ENCODE measurements at regions not wholly inside any gene's neighbourhood (a gene's known extent, or its start where the extent isn't known, plus 50 kb on each side); places are given as distances from the start of the nearest gene placed in this dataset.

DNA sequence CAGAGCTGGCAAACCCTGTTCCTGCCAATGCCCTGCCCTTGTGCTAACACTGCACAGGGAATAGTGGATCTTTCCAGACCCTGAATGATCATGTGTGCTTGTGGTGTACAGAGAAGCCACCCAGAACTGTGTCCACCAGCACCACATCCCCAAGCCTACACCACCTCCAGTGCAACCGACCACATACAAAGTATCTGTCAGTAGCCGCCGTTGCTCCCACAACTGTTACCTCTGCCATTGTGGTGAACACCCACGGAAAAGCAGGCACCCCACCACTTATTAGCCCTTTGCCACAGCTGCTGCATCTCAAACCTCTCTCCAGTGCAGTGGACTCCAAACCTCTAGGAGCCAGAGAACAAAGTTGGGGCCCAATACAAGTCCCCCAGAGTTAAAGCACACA, 1049.6 kb downstream of the TRHDE start:
- Histone ChIP-seq H3K4me3 (no peak overlapping the region), H3K9me3 (replicated peaks in 1 of 11) (peaks cover 14 to 29% (median 22%) of the 10 kb centered on the region in 11 experiments), H3K27ac (no peak overlapping the region), H3K9ac (no peak overlapping the region), H3K4me2 (no peak overlapping the region), H3K36me3 (no peaks in the 10 kb centered on the region), H3K4me1 (no peaks in the 10 kb centered on the region), H3K27me3 (no peaks in the 10 kb centered on the region), H4K20me1 (no peaks in the 10 kb centered on the region)
- no peak for TF ChIP-seq Cebpa-rat (IDR thresholded peaks at IDR 0.05)

DNA sequence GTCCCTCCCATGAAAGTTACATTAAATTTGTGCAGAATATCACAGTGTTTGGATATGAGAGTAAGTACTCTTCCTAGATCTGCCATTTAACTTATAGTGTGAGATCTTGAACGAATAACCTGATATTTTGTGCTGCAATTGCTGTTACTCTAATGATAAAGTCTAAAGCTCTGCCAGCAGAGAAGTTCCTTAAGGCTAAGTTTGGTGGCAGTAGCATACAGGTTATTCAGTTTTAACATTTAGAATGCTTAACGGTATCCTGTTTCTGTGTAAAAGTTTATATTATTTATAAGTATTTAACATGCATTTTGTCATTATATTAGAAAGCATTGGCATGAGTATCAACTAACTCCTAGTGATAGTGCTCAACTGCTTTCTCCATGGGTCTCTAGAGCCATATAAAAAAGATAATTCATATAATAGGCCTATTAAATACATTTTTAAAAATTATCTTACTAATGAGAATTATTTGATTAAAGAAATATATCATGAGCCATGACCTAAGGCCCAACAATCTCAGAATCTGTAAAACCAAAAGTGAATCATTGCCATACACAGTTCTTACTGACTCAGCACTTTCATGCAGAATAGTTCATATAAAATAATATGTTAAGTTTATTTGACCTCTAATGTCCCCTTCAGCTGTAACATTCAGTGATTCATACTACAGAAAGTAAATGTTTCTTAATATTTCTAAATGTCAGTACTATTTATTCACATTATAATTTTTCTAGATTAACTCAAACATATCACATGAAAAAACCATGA, 1058.6 kb downstream of the TRHDE start:
- Histone ChIP-seq H4K20me1 (no peaks in the 10 kb centered on the region), H3K4me2 (no peak overlapping the region), H3K27ac (no peak overlapping the region), H3K9ac (no peak overlapping the region), H3K4me1 (no peaks in the 10 kb centered on the region), H3K9me3 (replicated peaks in 1 of 11) (no peaks in the 10 kb centered on the region), H3K4me3 (no peak overlapping the region), H3K27me3 (no peaks in the 10 kb centered on the region), H3K36me3 (no peaks in the 10 kb centered on the region)
- TF ChIP-seq Cebpa-rat (IDR thresholded peaks at IDR 0.05) = no peak

DNA sequence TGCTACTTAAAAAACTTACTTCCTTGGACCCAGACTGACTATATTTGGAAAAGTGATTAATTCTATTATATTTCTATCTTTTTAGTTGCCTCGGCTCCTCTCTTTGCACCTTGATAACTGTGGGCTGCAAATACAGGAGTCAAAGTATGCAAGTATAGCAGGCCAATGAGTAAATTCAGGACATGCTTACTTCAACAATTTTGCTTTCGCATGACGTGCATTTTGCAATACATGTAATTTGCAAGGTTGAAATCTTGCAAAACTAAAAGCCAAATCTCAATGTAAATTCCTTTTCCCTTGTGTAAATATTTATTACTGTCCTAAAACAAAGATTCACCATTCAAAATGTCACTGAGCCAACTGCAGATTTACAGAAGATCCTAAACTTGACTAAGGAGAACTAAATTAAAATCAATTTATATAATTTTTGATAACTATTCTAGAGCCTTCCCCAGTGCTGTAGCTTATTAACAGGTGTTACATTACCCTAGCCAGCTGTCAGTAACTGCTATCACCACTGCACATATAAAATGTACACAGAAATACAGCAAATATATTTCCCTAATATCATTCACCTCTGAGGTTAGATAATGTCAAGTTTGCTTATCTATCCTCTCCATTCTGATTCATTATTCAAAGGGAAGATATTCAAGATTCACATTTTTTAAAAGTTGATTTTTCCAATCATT, 1069.5 kb downstream of the TRHDE start:
- no peaks in the 10 kb centered on the region for H3K27me3 ChIP-seq
- TF ChIP-seq Cebpa-rat (IDR thresholded peaks at IDR 0.05) = no peak
- no peak overlapping the region for H3K9ac ChIP-seq
- no peak overlapping the region for H3K4me3 ChIP-seq
- no peak overlapping the region for H3K4me2 ChIP-seq
- no peaks in the 10 kb centered on the region for H3K9me3 ChIP-seq (replicated peaks in 1 of 11)
- no peaks in the 10 kb centered on the region for H3K36me3 ChIP-seq
- H4K20me1 ChIP-seq = no peaks in the 10 kb centered on the region
- H3K27ac ChIP-seq = no peak overlapping the region
- H3K4me1 ChIP-seq = no peaks in the 10 kb centered on the region

DNA sequence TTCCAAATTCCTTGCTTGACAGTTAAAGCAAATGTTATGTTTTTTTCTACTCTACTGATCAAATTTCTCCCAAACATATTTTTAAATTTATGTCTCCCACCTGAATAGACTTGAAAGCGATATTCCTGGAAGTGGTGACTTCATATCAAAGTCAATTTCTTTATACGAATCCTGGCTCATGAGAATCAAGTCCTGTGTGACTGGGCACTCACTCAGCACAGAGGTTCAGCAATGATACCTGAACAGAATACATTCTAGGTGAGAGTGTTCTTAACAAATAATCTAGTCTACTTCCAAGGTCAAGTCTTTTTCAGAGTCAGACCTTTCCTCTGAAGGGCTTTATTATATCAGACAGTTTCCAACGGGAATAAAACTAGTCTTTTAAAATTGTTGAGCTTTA, 1070.6 kb downstream of the TRHDE start:
- Histone ChIP-seq H3K4me3 (no peak overlapping the region), H3K4me2 (no peak overlapping the region), H3K9me3 (replicated peaks in 1 of 11) (no peaks in the 10 kb centered on the region), H3K9ac (no peak overlapping the region), H3K27ac (no peak overlapping the region), H3K4me1 (no peaks in the 10 kb centered on the region), H3K36me3 (no peaks in the 10 kb centered on the region), H4K20me1 (no peaks in the 10 kb centered on the region), H3K27me3 (no peaks in the 10 kb centered on the region)
- no peak for TF ChIP-seq Cebpa-rat (IDR thresholded peaks at IDR 0.05)

DNA sequence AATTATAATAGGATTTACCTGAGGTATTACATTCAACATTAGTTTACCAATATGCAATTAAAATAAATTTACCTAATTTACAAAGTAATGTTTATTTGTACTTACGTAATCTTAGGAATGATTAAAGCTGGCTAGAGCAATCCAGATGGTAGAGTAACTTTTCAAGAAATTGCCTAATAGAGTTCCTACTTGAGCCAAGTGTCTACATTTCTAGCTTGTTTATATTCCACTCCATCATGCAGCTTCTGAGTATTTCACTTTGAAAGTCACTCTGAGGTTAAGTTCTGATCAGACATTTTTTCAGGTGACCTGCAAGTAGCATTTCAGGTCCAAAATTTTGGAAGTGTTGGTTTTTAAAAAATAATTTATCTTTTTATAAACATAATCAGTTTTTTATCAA, 1080.7 kb downstream of the TRHDE start:
- H4K20me1 ChIP-seq = no peaks in the 10 kb centered on the region
- H3K4me1 ChIP-seq = no peaks in the 10 kb centered on the region
- no peak overlapping the region for H3K9ac ChIP-seq
- no peak for TF ChIP-seq Cebpa-rat (IDR thresholded peaks at IDR 0.05)
- H3K4me3 ChIP-seq = no peak overlapping the region
- no peak overlapping the region for H3K27ac ChIP-seq
- H3K9me3 ChIP-seq (replicated peaks in 1 of 11) = no peaks in the 10 kb centered on the region
- H3K4me2 ChIP-seq = no peak overlapping the region
- no peaks in the 10 kb centered on the region for H3K27me3 ChIP-seq
- no peaks in the 10 kb centered on the region for H3K36me3 ChIP-seq

DNA sequence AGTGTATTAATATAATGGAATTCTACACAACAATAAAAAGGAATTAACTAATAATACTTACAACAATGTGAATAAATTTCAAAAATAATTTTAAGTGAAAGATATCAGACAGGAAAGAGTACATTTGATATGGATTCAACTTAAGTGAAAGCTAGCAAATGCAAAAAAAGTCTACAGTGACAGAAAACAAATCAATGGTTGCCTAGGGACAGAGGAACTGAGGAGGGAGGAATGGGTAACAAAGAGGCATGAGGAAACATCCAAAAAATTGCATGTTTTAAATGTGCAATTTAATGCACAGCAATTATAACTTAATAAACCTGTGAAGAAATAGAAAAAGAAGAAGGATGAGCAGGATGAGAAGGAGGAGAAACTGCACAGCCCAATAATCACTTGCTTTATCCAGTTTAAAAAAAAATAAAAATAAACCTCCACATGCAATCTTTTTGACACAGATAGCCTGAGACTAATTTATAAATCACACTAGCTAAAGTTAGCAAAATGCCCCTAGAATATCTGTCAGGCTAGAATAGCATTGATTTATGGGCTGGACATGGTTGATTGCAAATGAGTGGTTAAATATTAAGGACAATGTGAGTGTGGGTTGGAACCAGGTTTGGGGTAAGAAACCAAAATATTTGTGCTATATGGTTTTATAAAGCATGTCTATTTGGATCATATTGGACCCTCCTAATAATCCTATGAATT, 1089.1 kb downstream of the TRHDE start:
- no peaks in the 10 kb centered on the region for H3K4me1 ChIP-seq
- no peak overlapping the region for H3K4me2 ChIP-seq
- TF ChIP-seq Cebpa-rat (IDR thresholded peaks at IDR 0.05) = no peak
- no peaks in the 10 kb centered on the region for H3K36me3 ChIP-seq
- H3K4me3 ChIP-seq = no peak overlapping the region
- H3K27me3 ChIP-seq = no peaks in the 10 kb centered on the region
- no peaks in the 10 kb centered on the region for H3K9me3 ChIP-seq (replicated peaks in 1 of 11)
- H3K9ac ChIP-seq = no peak overlapping the region
- H3K27ac ChIP-seq = no peak overlapping the region
- no peaks in the 10 kb centered on the region for H4K20me1 ChIP-seq

DNA sequence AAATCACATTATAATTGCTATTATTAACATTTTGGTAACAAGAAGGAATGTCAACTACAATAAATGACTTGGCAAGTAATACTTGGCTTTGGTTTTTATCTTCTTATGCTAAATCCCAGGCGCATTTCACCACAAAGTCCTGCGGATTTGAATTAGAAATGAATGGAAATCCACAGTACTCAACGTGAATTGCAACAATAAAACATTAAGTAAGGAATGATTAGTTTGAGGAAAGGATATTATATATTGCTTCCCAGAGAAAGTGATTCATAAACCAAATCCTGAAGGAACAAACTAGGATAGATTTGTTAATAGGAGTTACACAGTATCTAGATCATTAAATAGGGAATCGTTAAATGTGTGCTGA, 1089.7 kb downstream of the TRHDE start:
- no peaks in the 10 kb centered on the region for H3K9me3 ChIP-seq (replicated peaks in 1 of 11)
- H3K4me1 ChIP-seq = no peaks in the 10 kb centered on the region
- no peaks in the 10 kb centered on the region for H4K20me1 ChIP-seq
- no peaks in the 10 kb centered on the region for H3K27me3 ChIP-seq
- H3K27ac ChIP-seq = no peak overlapping the region
- H3K9ac ChIP-seq = no peak overlapping the region
- TF ChIP-seq Cebpa-rat (IDR thresholded peaks at IDR 0.05) = no peak
- no peak overlapping the region for H3K4me3 ChIP-seq
- H3K4me2 ChIP-seq = no peak overlapping the region
- no peaks in the 10 kb centered on the region for H3K36me3 ChIP-seq

DNA sequence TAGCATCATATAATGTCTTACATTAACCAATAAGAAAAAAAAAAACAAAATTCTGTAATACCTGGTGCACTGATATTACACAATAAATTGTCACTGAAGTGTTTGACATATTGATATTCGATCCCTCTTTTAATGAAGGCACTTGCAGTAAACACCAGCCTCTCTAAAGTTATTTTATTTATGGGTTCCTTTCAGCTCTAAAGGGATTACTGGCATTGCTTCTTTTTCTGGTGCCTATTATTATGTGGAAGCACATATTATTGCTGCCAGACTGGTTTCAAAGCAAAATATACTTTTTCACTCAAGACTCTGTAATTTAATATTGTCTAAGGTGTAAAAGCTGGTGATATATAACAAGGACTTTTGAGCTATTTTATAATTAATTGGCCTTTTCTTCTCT, 1090.5 kb downstream of the TRHDE start:
- no peak for TF ChIP-seq Cebpa-rat (IDR thresholded peaks at IDR 0.05)
- Histone ChIP-seq H3K9ac (no peak overlapping the region), H4K20me1 (no peaks in the 10 kb centered on the region), H3K36me3 (no peaks in the 10 kb centered on the region), H3K4me3 (no peak overlapping the region), H3K27me3 (no peaks in the 10 kb centered on the region), H3K4me2 (no peak overlapping the region), H3K27ac (no peak overlapping the region), H3K4me1 (no peaks in the 10 kb centered on the region), H3K9me3 (replicated peaks in 1 of 11) (no peaks in the 10 kb centered on the region)

DNA sequence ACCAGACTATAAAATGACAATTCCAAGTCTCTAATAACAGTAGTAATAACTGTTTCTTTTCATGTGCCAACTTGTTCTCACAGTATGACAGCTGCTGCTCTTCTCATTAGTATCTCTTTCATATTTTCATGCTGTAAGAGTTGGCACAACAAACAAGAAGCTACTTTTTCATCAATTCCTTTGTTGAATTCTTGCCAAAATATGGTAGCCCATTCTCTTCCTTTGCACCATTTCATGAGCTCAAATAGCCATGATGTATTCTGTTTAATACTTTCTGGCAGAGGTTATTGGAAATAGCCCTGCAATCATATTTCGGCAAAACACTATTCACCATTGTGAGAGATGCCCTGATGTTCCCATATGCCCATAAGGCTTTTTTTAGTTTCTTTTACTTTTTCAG, 1100.7 kb downstream of the TRHDE start:
- Histone ChIP-seq H3K9me3 (replicated peaks in 1 of 11) (no peaks in the 10 kb centered on the region), H4K20me1 (no peaks in the 10 kb centered on the region), H3K27me3 (no peaks in the 10 kb centered on the region), H3K4me1 (no peaks in the 10 kb centered on the region), H3K9ac (no peak overlapping the region), H3K4me2 (no peak overlapping the region), H3K36me3 (no peaks in the 10 kb centered on the region), H3K27ac (no peak overlapping the region), H3K4me3 (no peak overlapping the region)
- TF ChIP-seq Cebpa-rat (IDR thresholded peaks at IDR 0.05) = no peak

DNA sequence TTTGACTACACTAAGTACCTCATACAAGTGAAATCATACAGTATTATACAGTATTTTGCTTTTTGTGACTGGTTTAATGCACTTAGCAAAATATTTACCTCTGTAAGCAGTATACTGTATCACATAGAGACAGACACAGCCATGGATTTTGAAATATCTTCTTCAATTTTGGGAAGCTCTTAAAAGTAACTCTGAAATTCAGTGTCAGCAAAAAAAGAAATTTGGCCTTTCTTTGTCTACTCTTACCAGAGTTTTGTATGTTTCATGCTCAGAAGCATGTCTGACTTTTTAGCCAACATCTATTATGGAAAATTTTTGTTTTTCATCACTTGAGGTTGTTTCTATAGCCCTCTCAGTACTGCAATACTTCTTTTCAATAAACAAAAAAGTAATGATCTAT, 1102.2 kb downstream of the TRHDE start:
- Histone ChIP-seq H3K27me3 (no peaks in the 10 kb centered on the region), H3K4me2 (no peak overlapping the region), H3K9ac (no peak overlapping the region), H3K9me3 (replicated peaks in 1 of 11) (no peaks in the 10 kb centered on the region), H3K4me3 (no peak overlapping the region), H4K20me1 (no peaks in the 10 kb centered on the region), H3K36me3 (no peaks in the 10 kb centered on the region), H3K27ac (no peak overlapping the region), H3K4me1 (no peaks in the 10 kb centered on the region)
- no peak for TF ChIP-seq Cebpa-rat (IDR thresholded peaks at IDR 0.05)
